OCI-LY7 (cell line): ENCODE measurements at regions not wholly inside any gene's neighbourhood (a gene's known extent, or its start where the extent isn't known, plus 50 kb on each side); places are given as distances from the start of the nearest gene placed in this dataset.

Experiments used
- EZH2phosphoT487 ChIP-seq: fragments of 200-600 bp; sonication (generic); IDR thresholded peaks from 2 replicates; pipeline ENCODE4 v1.6.1; 2018; ENCODE audit warnings: low read depth, borderline replicate concordance, mild to moderate bottlenecking, mixed run types, antibody characterized with exemption, low read length, moderate library complexity, mixed read lengths
- TF ChIP-seq, protein P1 (sequence below): fragments of 200-600 bp; sonication (generic); conservative IDR thresholded peaks from 2 replicates; pipeline ENCODE4 v1.5.1; 2014; ENCODE audit warnings: mild to moderate bottlenecking, antibody characterized with exemption, low read length, moderate library complexity, mixed read lengths

DNA sequence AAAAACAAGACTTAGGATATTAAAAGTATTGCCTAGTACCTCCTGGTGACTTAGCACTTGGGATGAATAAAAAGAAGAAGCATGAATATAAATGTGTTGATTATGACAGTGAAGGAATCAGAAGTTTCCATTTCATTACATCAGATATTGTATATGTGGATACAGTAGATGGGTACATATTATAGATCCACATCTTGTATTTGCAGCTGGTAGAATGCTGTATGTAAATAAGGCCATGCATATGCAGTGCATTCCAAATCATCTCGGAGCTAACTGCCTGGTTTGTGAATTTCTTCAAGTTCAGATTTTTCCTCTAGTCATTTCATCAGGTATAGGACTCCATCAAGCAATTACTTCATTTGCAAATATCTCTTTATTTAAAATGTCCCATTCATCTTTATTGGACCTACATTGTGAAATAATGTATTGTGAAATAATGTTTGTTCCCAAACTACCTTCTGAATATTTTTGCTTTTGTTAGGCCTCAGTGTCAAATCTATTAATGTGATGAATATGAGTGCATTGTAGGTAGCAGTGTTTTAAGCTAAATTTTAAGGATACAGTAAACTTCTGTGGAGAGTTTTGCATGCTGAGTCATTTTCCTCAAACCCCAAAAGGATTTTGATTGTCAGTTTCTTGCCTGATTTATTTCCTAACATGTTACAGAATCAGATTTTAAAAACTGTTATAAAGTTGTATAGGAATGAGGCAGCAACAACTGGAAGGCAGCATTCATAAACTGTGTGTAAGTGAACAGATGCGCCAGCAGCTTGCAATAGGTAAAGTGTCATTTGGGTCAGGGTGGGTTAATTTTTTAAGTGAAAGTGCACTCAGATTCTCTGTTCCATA lies 370.8 kb upstream of the RIOK2 start:
- TF ChIP-seq, protein P1, sequence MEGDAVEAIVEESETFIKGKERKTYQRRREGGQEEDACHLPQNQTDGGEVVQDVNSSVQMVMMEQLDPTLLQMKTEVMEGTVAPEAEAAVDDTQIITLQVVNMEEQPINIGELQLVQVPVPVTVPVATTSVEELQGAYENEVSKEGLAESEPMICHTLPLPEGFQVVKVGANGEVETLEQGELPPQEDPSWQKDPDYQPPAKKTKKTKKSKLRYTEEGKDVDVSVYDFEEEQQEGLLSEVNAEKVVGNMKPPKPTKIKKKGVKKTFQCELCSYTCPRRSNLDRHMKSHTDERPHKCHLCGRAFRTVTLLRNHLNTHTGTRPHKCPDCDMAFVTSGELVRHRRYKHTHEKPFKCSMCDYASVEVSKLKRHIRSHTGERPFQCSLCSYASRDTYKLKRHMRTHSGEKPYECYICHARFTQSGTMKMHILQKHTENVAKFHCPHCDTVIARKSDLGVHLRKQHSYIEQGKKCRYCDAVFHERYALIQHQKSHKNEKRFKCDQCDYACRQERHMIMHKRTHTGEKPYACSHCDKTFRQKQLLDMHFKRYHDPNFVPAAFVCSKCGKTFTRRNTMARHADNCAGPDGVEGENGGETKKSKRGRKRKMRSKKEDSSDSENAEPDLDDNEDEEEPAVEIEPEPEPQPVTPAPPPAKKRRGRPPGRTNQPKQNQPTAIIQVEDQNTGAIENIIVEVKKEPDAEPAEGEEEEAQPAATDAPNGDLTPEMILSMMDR: no peak
- no peak for TF ChIP-seq EZH2phosphoT487
